ENCODE measurements at regions not wholly inside any gene's neighbourhood (a gene's known extent, or its start where the extent isn't known, plus 50 kb on each side); places are given as distances from the start of the nearest gene placed in this dataset.

- Histone ChIP-seq H3K36me3 (ENCODE audit: control insufficient read depth, insufficient read depth, low read length) (no peaks in the 10 kb centered on the region), H3K27me3 (ENCODE audit: control insufficient read depth, insufficient read depth, low read length) (no peaks in the 10 kb centered on the region), H3K9me3 (ENCODE audit: control insufficient read depth, insufficient read depth, low read depth, low read length) (no peaks in the 10 kb centered on the region), H3K27ac (ENCODE audit: low read length) (no peak overlapping the region), H3K4me3 (ENCODE audit: low read depth in 2 of 2, low read length in 2 of 2) (no peak overlapping the region), H3K4me1 (ENCODE audit: control insufficient read depth, insufficient read depth, low read length) (no peaks in the 10 kb centered on the region)
- DNase-seq (ENCODE audit: low read depth, low spot score) (no peak), ATAC-seq (no peak)
- in situ Hi-C loops (cut with HindIII; ENCODE audit: low pct_unique_long_range_greater_than_20kb, low sequenced_read_pairs) (no loop called here), intact Hi-C loops (cut with micrococcal nuclease; ENCODE audit: unreplicated experiment) (no loop called here)
- no TSS peak for BruUV-seq (replicated peaks)
- ChIA-PET POLR2A (interaction anchor here (0.7 kb wide), 1 partner anchor 10 kb away, joined by 3 read pairs; no protein-coding TSS in a partner anchor), CTCF (no interaction called here)
- TF ChIP-seq REST (IDR thresholded peaks at IDR 0.05; ENCODE audit: insufficient read depth in 1 of 2, low read depth in 2 of 2, low read length in 1 of 2): no peak
- no peak for TF ChIP-seq CTCF (IDR thresholded peaks at IDR 0.05)
- no peak for TF ChIP-seq TCF7L2 (IDR thresholded peaks at IDR 0.05; ENCODE audit: low read depth, low read length)
- TF ChIP-seq SIN3A (IDR thresholded peaks at IDR 0.05; ENCODE audit: borderline replicate concordance, insufficient read depth, low read depth, low read length): no peak
- no peak for TF ChIP-seq POLR2AphosphoS5 (IDR thresholded peaks at IDR 0.05; ENCODE audit: low read depth, low read length)
These were observed 690.3 kb downstream of the NTRK3 start for GRCh38 chr15:87566236-87566635.

DNA sequence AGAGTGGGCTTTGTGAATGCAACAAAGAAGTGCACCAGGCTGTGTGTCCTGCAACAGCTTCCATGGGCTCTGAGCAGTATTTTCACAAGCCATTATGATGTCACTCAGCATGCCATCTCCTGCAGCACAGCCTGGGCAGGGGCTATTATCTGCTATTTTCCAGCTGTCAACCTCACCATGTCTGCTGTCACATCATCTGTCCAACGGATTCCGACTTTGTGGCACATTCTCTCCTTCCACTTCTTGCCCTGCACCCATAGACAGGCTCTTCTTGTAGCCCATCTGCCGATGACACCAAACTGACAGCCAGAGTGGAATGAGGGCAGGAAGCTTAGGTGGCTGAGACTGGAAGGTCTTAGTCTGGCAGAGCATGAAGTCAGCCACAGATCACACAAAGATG, 691.9 kb downstream of the NTRK3 start:
- no TSS peak for BruUV-seq (replicated peaks)
- ATAC-seq (no peak), DNase-seq (ENCODE audit: low read depth, low spot score) (no peak)
- in situ Hi-C loops (cut with HindIII; ENCODE audit: low pct_unique_long_range_greater_than_20kb, low sequenced_read_pairs) (no loop called here), intact Hi-C loops (cut with micrococcal nuclease; ENCODE audit: unreplicated experiment) (no loop called here)
- no peaks in the 10 kb centered on the region for H3K27me3 ChIP-seq (ENCODE audit: control insufficient read depth, insufficient read depth, low read length)
- H3K4me1 ChIP-seq (ENCODE audit: control insufficient read depth, insufficient read depth, low read length): no peaks in the 10 kb centered on the region
- CTCF ChIA-PET: no interaction called here
- no peak overlapping the region for H3K4me3 ChIP-seq (ENCODE audit: low read depth in 2 of 2, low read length in 2 of 2)
- no peak overlapping the region for H3K27ac ChIP-seq (ENCODE audit: low read length)
- POLR2A ChIA-PET: no interaction called here
- H3K9me3 ChIP-seq (ENCODE audit: control insufficient read depth, insufficient read depth, low read depth, low read length): no peaks in the 10 kb centered on the region
- no peaks in the 10 kb centered on the region for H3K36me3 ChIP-seq (ENCODE audit: control insufficient read depth, insufficient read depth, low read length)
- TF ChIP-seq TCF7L2 (IDR thresholded peaks at IDR 0.05; ENCODE audit: low read depth, low read length) (no peak), SIN3A (IDR thresholded peaks at IDR 0.05; ENCODE audit: borderline replicate concordance, insufficient read depth, low read depth, low read length) (no peak), POLR2AphosphoS5 (IDR thresholded peaks at IDR 0.05; ENCODE audit: low read depth, low read length) (no peak), REST (IDR thresholded peaks at IDR 0.05; ENCODE audit: insufficient read depth in 1 of 2, low read depth in 2 of 2, low read length in 1 of 2) (no peak), CTCF (IDR thresholded peaks at IDR 0.05) (no peak)
